ENCODE measurements at regions not wholly inside any gene's neighbourhood (a gene's known extent, or its start where the extent isn't known, plus 50 kb on each side); places are given as distances from the start of the nearest gene placed in this dataset.

- Histone ChIP-seq H3K27ac (replicated peaks) (no peak overlapping the region), H3K4me3 (no peak overlapping the region), H3K4me1 (no peaks in the 10 kb centered on the region), H3K9me3 (replicated peaks) (peaks cover 8% of the 10 kb centered on the region), H3K36me3 (no peaks in the 10 kb centered on the region), H3K27me3 (ENCODE audit: low read depth) (no peaks in the 10 kb centered on the region)
- no peak for DNase-seq
- intact Hi-C loops (cut with micrococcal nuclease) = no loop called here
- TF ChIP-seq CTCF (IDR thresholded peaks at IDR 0.05; ENCODE audit: borderline replicate concordance) = no peak
Observed at GRCh38 chr14:87785897-87786296, 207.1 kb downstream of the GALC start.

DNA sequence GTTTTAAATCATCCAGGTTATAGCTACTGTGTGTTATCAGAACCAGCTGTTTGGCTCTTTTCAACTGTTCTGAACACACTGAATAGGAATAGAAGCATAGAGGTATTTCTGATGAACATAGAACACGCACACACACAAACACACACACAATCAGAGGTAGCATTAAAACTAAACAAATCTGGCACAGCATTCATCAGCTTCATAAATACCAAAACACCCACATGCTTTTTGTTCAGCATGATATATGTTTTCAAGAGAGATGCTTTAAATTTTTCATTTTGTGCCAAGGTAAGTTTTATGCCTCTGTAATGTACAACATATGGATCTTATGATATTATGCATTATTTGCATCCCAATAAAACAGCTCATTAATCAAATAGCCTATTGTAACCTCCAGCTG is 208.6 kb downstream of the GALC start:
- no peaks in the 10 kb centered on the region for H3K4me1 ChIP-seq
- DNase-seq = no peak
- H3K9me3 ChIP-seq (replicated peaks) = peaks cover 11% of the 10 kb centered on the region
- H3K4me3 ChIP-seq = no peak overlapping the region
- intact Hi-C loops (cut with micrococcal nuclease) = no loop called here
- H3K27ac ChIP-seq (replicated peaks) = no peak overlapping the region
- no peaks in the 10 kb centered on the region for H3K27me3 ChIP-seq (ENCODE audit: low read depth)
- TF ChIP-seq CTCF (IDR thresholded peaks at IDR 0.05; ENCODE audit: borderline replicate concordance) = no peak
- no peaks in the 10 kb centered on the region for H3K36me3 ChIP-seq

DNA sequence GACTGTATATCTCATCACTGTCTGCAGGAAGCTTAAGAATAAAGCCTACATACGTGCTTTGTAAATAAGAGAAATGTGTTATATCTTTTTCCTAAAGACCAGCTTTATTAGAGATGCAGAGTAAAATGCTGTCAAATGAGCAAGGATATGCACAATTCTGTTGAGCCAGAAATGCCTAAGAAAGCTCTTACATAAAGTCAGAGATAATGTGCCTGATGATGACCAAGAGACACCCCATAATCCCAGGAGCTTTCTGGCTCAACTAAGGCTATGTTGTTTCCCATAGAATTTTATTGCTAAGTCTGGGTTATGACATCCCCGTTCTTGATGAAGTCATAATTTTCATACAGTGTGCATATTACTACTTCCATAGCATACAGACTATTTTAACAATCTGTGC is 209.9 kb downstream of the GALC start:
- TF ChIP-seq CTCF (IDR thresholded peaks at IDR 0.05; ENCODE audit: borderline replicate concordance) = no peak
- intact Hi-C loops (cut with micrococcal nuclease) = no loop called here

DNA sequence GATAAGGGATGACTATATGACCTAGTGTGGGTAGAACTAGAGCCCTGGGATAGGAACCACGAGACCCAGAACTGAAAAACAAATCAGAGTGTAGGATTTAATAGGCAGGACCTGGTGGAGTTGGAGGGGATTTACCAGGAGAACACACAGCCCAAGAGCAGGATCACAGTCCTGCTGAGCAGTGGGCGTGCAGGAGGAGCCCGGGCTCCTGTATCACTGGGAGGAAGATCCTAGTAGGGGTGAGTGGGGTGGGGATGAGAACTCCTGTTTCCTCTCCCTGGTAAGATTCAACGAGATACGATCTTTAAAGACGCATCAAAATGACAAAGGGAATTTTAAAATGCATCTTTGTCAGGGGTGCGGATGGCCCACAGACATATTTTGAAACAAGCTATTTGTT is 220.1 kb downstream of the GALC start:
- no peak overlapping the region for H3K4me3 ChIP-seq
- DNase-seq = no peak
- no peaks in the 10 kb centered on the region for H3K4me1 ChIP-seq
- no peaks in the 10 kb centered on the region for H3K36me3 ChIP-seq
- intact Hi-C loops (cut with micrococcal nuclease) = no loop called here
- no peaks in the 10 kb centered on the region for H3K27me3 ChIP-seq (ENCODE audit: low read depth)
- peaks cover 20% of the 10 kb centered on the region for H3K9me3 ChIP-seq (replicated peaks)
- H3K27ac ChIP-seq (replicated peaks) = no peak overlapping the region
- no peak for TF ChIP-seq CTCF (IDR thresholded peaks at IDR 0.05; ENCODE audit: borderline replicate concordance)

More for the DNA sequence above, 209.9 kb downstream of the GALC start:
- H3K36me3 ChIP-seq = no peaks in the 10 kb centered on the region
- no peak overlapping the region for H3K4me3 ChIP-seq
- H3K9me3 ChIP-seq (replicated peaks) = peaks cover 15% of the 10 kb centered on the region
- no peak overlapping the region for H3K27ac ChIP-seq (replicated peaks)
- no peaks in the 10 kb centered on the region for H3K27me3 ChIP-seq (ENCODE audit: low read depth)
- DNase-seq = no peak
- no peaks in the 10 kb centered on the region for H3K4me1 ChIP-seq

GRCh38 chr14:87767567-87767901 is 225.4 kb downstream of the GALC start:
- H3K9me3 ChIP-seq (replicated peaks) = peaks cover 22% of the 10 kb centered on the region
- intact Hi-C loops (cut with micrococcal nuclease) = no loop called here
- H3K27me3 ChIP-seq (ENCODE audit: low read depth) = no peaks in the 10 kb centered on the region
- no peaks in the 10 kb centered on the region for H3K4me1 ChIP-seq
- DNase-seq = no peak
- H3K27ac ChIP-seq (replicated peaks) = no peak overlapping the region
- H3K4me3 ChIP-seq = no peak overlapping the region
- no peaks in the 10 kb centered on the region for H3K36me3 ChIP-seq
- TF ChIP-seq CTCF (IDR thresholded peaks at IDR 0.05; ENCODE audit: borderline replicate concordance) = no peak

GRCh38 chr14:87758876-87759275 is 234.1 kb downstream of the GALC start:
- Histone ChIP-seq H3K4me3 (no peak overlapping the region), H3K27ac (replicated peaks) (no peak overlapping the region), H3K27me3 (ENCODE audit: low read depth) (no peaks in the 10 kb centered on the region), H3K36me3 (no peaks in the 10 kb centered on the region), H3K9me3 (replicated peaks) (peaks cover 22% of the 10 kb centered on the region), H3K4me1 (no peaks in the 10 kb centered on the region)
- TF ChIP-seq CTCF (IDR thresholded peaks at IDR 0.05; ENCODE audit: borderline replicate concordance) = no peak
- intact Hi-C loops (cut with micrococcal nuclease) = no loop called here
- no peak for DNase-seq
